ENCODE measurements at regions not wholly inside any gene's neighbourhood (a gene's known extent, or its start where the extent isn't known, plus 50 kb on each side); places are given as distances from the start of the nearest gene placed in this dataset.

GRCh38 chr1:5716126-5716525, 276.1 kb downstream of the NPHP4 start:
- no peak overlapping the region for H3K27ac ChIP-seq (replicated peaks)
- no peak for DNase-seq
- H3K36me3 ChIP-seq, result no peaks in the 10 kb centered on the region
- intact Hi-C loops (cut with micrococcal nuclease), result no loop called here
- H3K4me3 ChIP-seq, result no peak overlapping the region
- TF ChIP-seq CTCF (IDR thresholded peaks at IDR 0.05; ENCODE audit: borderline replicate concordance), result no peak
- H3K9me3 ChIP-seq (replicated peaks), result peaks cover 16% of the 10 kb centered on the region
- peaks cover 93% of the 10 kb centered on the region for H3K27me3 ChIP-seq (ENCODE audit: low read depth)
- no peaks in the 10 kb centered on the region for H3K4me1 ChIP-seq

GRCh38 chr1:5713101-5714010, 278.9 kb downstream of the NPHP4 start:
- peaks cover 16% of the 10 kb centered on the region for H3K9me3 ChIP-seq (replicated peaks)
- TF ChIP-seq CTCF (IDR thresholded peaks at IDR 0.05; ENCODE audit: borderline replicate concordance), result no peak
- no peak overlapping the region for H3K4me3 ChIP-seq
- peaks cover 99% of the 10 kb centered on the region for H3K27me3 ChIP-seq (ENCODE audit: low read depth)
- no peaks in the 10 kb centered on the region for H3K36me3 ChIP-seq
- intact Hi-C loops (cut with micrococcal nuclease), result no loop called here
- DNase-seq, result no peak
- H3K27ac ChIP-seq (replicated peaks), result no peak overlapping the region
- H3K4me1 ChIP-seq, result no peaks in the 10 kb centered on the region

GRCh38 chr1:5711956-5712645, 280.1 kb downstream of the NPHP4 start:
- no peak for TF ChIP-seq CTCF (IDR thresholded peaks at IDR 0.05; ENCODE audit: borderline replicate concordance)
- peaks cover 16% of the 10 kb centered on the region for H3K9me3 ChIP-seq (replicated peaks)
- no peak overlapping the region for H3K4me3 ChIP-seq
- peaks cover 94% of the 10 kb centered on the region for H3K27me3 ChIP-seq (ENCODE audit: low read depth)
- no peaks in the 10 kb centered on the region for H3K36me3 ChIP-seq
- no peak overlapping the region for H3K27ac ChIP-seq (replicated peaks)
- DNase-seq, result no peak
- no peaks in the 10 kb centered on the region for H3K4me1 ChIP-seq
- intact Hi-C loops (cut with micrococcal nuclease), result no loop called here

GRCh38 chr1:5711079-5711478, 281.1 kb downstream of the NPHP4 start:
- Histone ChIP-seq H3K36me3 (no peaks in the 10 kb centered on the region), H3K4me3 (no peak overlapping the region), H3K27me3 (ENCODE audit: low read depth) (peaks cover 90% of the 10 kb centered on the region), H3K27ac (replicated peaks) (no peak overlapping the region), H3K9me3 (replicated peaks) (peaks cover 15% of the 10 kb centered on the region), H3K4me1 (no peaks in the 10 kb centered on the region)
- DNase-seq, result no peak
- intact Hi-C loops (cut with micrococcal nuclease), result no loop called here
- no peak for TF ChIP-seq CTCF (IDR thresholded peaks at IDR 0.05; ENCODE audit: borderline replicate concordance)

- intact Hi-C loops (cut with micrococcal nuclease), result no loop called here
- Histone ChIP-seq H3K4me1 (no peaks in the 10 kb centered on the region), H3K27me3 (ENCODE audit: low read depth) (peaks cover 85% of the 10 kb centered on the region), H3K9me3 (replicated peaks) (peaks cover 4% of the 10 kb centered on the region), H3K4me3 (no peak overlapping the region), H3K36me3 (no peaks in the 10 kb centered on the region), H3K27ac (replicated peaks) (no peak overlapping the region)
- no peak for DNase-seq
- TF ChIP-seq CTCF (IDR thresholded peaks at IDR 0.05; ENCODE audit: borderline replicate concordance), result no peak
These were observed 282.2 kb downstream of the NPHP4 start for GRCh38 chr1:5709976-5710375.
